SK-N-SH (cell line): ENCODE measurements at regions not wholly inside any gene's neighbourhood (a gene's known extent, or its start where the extent isn't known, plus 50 kb on each side); places are given as distances from the start of the nearest gene placed in this dataset.

Experiments used
- CTCF ChIP-seq: fragments of 200-600 bp; sonication (generic); IDR thresholded peaks from 2 replicates; pipeline ENCODE4 v1.6.1; 2017; ENCODE audit warnings: antibody characterized with exemption, mild to moderate bottlenecking, moderate library complexity
- REST ChIP-seq: IDR thresholded peaks from 2 replicates; pipeline ENCODE4 v1.6.1; 2012; ENCODE audit warnings: mild to moderate bottlenecking, low read depth, low read length, moderate library complexity
- SIN3A ChIP-seq: IDR thresholded peaks from 2 replicates; pipeline ENCODE4 v1.6.1; 2012; ENCODE audit warnings: low read depth, mild to moderate bottlenecking, low read length, moderate library complexity, borderline replicate concordance
- TAF1 ChIP-seq: IDR thresholded peaks from 2 replicates; pipeline ENCODE4 v1.6.1; 2012; ENCODE audit warnings: low read depth, mild to moderate bottlenecking, low read length, moderate library complexity, borderline replicate concordance
- TEAD4 ChIP-seq: IDR thresholded peaks from 2 replicates; pipeline ENCODE4 v1.4.0; 2012; ENCODE audit warnings: mild to moderate bottlenecking, borderline replicate concordance; ENCODE audit not compliant: insufficient read depth

GRCh38 chr14:22505309-22505696, 83.7 kb downstream of the DAD1 start:
- TF ChIP-seq TEAD4 (no peak), CTCF (no peak), TAF1 (no peak), REST (no peak), SIN3A (no peak)
